OCI-LY7 (cell line): ENCODE measurements at regions not wholly inside any gene's neighbourhood (a gene's known extent, or its start where the extent isn't known, plus 50 kb on each side); places are given as distances from the start of the nearest gene placed in this dataset.

ENCODE experiments used
- EZH2phosphoT487 ChIP-seq: fragments of 200-600 bp; sonication (generic); IDR thresholded peaks from 2 replicates; pipeline ENCODE4 v1.6.1; 2018; ENCODE audit warnings: low read depth, borderline replicate concordance, mild to moderate bottlenecking, mixed run types, antibody characterized with exemption, low read length, moderate library complexity, mixed read lengths
- TF ChIP-seq, protein P1 (sequence below): fragments of 200-600 bp; sonication (generic); conservative IDR thresholded peaks from 2 replicates; pipeline ENCODE4 v1.5.1; 2014; ENCODE audit warnings: mild to moderate bottlenecking, antibody characterized with exemption, low read length, moderate library complexity, mixed read lengths

DNA sequence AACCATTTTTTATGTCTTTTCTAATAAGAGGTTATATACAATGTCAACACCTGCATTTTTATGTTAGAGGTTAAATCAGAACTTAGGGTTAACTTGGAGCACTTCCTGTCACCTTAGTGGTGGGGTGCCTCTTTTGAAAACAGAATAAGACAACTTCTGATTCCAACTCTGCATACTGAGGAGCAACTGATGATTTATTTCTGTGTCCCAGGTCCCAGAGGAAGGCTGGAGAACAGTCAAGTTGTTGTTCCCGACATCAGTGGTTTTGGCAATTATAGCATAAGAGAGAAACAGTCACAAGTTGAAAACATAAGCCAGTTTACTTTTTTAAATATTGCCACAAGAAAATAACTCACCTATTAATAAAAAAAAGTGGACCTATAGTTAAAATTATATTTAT lies 871.0 kb upstream of the ADAMTS5 start:
- TF ChIP-seq, protein P1, sequence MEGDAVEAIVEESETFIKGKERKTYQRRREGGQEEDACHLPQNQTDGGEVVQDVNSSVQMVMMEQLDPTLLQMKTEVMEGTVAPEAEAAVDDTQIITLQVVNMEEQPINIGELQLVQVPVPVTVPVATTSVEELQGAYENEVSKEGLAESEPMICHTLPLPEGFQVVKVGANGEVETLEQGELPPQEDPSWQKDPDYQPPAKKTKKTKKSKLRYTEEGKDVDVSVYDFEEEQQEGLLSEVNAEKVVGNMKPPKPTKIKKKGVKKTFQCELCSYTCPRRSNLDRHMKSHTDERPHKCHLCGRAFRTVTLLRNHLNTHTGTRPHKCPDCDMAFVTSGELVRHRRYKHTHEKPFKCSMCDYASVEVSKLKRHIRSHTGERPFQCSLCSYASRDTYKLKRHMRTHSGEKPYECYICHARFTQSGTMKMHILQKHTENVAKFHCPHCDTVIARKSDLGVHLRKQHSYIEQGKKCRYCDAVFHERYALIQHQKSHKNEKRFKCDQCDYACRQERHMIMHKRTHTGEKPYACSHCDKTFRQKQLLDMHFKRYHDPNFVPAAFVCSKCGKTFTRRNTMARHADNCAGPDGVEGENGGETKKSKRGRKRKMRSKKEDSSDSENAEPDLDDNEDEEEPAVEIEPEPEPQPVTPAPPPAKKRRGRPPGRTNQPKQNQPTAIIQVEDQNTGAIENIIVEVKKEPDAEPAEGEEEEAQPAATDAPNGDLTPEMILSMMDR, result no peak
- no peak for TF ChIP-seq EZH2phosphoT487
